Kidney capillary endothelial cell (primary cell): ENCODE measurements at regions not wholly inside any gene's neighbourhood (a gene's known extent, or its start where the extent isn't known, plus 50 kb on each side); places are given as distances from the start of the nearest gene placed in this dataset.
A peak's percentile ranks its signal among the peaks of the same experiment; 100 is the strongest.

Experiments used
- DNase-seq: peaks from one replicate; pipeline ENCODE4 v3.0.0-alpha.2; 2018; ENCODE audit warnings: low spot score

DNA sequence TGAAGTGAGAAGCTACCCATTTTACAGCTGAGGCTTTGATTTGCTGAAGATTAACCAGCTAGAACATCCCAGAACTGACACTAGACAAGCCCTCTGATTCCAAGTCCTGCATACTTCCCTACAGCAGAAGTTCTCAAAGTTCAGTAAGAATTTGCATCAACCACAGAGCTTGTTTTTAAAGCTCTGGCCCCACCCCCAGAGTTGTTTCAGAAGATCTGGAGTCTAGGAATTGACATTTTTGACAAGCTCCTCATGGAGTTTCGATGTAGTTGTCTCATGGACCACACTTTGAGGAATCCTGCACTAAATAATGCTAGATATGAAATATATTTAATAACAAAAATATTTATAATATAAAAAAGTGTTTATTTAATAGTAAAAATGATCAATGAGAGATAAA, 120.3 kb upstream of the ADAMTS18 start:
- no peak for DNase-seq

DNA sequence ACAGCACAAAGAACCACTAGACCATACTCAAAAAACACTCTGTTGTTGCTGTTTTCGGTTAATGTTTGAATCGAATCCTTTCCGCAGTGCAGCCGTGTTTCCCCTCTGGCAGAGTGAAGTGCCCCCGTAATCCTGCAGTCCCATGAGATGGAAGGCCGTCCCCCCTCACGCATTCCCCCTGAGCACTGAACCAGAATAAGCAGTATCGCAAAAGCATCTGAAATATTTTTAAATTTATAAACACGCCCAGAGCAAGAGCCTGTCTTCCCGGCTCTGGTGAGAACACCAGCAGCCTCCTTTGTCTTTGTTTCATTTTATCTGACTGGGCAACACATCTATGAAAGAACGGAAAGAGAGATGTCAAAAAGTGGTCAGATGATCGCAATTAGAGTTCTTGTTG, 121.0 kb upstream of the ADAMTS18 start:
- DNase-seq: no peak

DNA sequence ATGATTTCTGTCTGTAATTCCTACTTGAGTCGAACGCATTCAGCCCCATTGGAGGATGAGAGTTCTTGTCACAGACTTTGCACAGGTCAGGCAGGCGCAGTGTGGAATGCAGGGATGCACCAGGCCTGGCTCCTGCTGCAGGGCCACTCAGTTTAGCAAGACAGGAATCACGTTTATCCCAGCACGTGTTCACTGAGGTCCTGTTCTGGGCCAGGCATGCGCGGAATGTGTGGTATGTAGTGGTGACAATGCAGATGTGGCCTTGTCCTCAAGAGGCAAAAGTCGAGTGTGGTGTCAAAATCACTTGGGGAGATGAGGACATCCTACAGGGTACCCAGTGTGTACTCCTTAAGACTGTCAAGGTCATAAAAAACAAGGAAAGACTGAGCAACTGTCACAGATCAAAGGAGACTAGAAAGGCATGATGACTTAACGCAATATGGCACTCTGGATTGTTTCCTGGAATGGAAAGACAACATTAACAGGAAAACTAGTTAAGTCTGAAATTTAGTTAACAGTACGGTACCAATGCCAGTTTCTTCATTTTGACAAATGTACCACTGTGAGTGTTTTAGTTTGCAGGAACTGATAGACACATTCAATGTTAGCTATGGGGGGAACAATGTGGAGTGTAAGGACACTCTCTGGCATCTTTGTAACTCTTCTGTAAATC, 121.5 kb upstream of the ADAMTS18 start:
- no peak for DNase-seq

DNA sequence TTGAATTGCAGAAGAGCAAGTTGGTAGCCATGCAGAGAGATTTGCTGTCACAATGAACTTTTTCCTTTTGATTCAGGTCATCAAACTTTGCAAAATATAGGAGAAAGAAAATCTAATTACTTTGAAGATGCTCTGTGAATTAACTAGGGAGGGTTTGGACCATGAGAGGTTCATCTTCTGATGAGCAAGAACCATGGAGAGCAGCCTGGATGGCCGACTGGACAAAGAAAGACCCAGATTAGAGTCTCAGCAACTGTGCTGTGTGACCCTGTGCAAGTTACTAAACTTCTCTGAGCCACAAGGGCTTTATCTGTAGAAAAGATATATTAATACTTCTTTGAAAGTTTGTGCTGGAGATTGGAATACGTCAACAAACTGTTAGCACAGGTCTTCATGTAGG, 122.6 kb upstream of the ADAMTS18 start:
- DNase-seq: no peak

DNA sequence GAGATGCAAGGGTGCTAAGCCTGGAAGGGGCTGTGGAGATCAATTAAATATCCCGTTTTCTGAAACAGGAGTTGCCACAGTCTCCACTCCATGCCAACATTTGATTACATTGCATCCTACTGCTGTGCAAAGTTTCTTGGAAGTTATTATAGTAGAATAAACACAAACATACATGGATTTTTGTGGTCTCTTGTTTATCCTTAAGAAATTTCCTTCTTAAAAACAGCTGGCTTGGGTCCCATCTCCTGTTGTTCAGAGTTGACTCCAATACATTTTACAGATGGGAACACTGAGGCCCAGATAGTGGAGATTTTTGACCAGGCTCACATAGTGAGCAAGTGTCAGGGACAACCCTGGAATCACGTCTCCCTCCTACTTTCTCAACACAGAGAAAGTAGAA, 124.0 kb upstream of the ADAMTS18 start:
- DNase-seq: no peak

DNA sequence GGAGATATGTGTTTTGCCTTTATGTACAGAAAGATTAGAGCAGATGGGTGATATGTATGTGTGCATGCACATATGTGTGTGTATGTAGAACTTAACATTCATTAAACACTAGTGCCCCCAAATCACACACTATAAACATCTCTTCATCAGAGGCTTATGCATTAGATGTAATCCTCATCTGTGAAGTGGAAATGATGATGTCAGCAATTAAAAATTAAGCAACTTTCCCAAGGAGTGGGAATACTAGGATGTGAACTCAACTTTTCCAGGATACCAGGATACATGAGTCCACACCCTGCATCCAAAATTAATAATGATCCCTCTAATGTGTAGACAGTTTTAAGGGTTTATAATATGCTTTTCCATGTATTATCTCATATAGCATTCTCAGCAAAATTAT, 127.7 kb upstream of the ADAMTS18 start:
- no peak for DNase-seq

DNA sequence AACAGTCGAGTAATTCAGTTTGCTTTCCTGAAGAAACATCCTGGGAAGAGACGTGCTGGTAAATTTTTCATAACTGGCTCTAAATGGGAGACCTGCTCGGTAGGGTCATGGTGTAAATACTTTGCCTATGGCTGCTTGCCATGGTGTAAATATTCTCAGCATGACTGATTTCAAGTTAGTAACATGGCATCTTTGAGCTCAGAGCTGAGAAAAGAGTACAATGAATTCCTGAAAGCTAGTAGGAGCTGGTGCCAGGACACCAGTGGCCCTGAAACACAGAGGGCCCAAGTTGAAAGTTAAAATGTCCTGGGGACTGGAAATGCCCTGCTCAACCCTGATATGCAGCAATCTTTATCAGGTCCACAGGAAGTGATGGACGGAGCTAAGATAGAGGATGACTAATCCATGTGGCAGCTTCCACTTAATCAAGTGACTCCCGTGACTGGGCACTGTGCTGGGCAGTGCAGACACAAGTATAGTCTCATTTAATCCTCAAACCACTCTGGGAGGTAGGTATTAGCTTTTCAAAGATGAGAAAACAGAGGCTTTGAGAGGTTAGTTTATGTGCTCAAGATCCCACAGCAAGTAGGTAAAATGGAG, 130.1 kb upstream of the ADAMTS18 start:
- no peak for DNase-seq

DNA sequence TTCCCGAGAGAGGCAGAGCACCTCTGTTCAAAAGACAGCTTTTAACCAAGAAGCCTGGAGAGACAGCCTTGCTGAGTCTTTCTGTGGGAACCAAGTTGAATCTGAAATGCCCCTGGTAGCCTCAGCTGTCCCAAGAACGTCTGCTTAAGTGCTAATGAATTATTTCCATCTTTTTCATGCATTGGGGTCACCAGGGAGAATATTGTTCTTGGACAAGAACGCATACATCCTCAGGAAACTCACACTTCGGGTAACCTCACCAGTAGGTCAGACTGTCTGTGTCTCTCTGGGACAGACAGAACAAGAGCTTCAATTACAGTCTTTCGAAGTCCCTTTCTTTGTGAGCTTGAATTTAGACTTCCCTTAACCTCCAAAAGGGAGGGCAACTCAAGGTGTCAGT, 134.6 kb upstream of the ADAMTS18 start:
- DNase-seq: no peak

DNA sequence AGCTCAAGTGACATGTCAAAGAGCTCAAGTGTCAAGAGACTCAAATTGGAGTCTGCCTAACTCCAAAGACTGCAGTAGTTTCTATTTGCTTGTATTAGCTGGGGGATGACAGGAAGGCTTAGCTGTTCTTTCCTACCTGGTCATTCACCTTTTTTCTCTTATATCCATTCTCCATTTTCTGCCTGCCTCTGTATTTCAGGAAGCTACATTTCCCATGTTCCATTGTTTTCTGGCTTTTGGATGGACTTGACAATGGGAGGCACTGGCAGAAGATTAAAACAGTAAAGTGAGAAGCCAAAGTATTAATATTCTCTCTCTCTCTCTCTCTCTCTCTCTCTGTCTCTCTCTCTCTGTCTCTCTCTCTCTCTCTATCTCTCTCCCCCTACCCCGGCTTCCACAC, 135.7 kb upstream of the ADAMTS18 start:
- no peak for DNase-seq

DNA sequence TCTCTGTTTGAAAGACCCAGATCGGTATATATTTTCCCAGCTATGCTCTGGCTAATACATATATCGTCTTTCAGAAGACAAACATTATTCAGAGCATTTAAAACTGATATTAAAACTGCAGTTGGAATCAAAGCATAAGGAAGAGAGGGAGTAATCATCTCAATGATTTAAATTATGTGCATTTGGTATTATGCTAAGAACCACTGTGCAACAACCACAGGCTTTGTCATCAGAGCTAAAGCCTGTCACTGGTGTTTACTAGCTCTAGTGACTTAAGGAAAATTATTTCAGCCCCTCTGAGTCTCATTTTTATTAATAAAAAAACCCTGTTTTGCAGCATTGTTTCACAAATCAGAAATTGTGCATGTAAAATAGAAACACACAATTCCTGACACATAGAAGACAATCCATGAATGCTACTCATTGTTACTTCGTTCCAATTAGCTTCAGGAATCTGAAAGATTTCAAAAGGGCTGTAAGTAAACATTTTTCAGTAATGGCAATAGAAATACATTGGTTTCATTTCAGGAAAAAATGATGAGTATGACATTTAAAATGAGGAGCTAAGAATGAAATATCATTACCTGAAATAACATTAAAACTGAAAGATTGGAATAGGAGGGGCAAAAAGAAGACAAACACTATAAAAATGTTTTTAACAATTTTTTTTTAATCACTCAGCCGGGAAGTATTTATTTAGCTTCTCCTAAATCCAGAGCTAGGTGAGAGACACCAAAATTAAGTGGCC, 136.5 kb upstream of the ADAMTS18 start:
- no peak for DNase-seq

DNA sequence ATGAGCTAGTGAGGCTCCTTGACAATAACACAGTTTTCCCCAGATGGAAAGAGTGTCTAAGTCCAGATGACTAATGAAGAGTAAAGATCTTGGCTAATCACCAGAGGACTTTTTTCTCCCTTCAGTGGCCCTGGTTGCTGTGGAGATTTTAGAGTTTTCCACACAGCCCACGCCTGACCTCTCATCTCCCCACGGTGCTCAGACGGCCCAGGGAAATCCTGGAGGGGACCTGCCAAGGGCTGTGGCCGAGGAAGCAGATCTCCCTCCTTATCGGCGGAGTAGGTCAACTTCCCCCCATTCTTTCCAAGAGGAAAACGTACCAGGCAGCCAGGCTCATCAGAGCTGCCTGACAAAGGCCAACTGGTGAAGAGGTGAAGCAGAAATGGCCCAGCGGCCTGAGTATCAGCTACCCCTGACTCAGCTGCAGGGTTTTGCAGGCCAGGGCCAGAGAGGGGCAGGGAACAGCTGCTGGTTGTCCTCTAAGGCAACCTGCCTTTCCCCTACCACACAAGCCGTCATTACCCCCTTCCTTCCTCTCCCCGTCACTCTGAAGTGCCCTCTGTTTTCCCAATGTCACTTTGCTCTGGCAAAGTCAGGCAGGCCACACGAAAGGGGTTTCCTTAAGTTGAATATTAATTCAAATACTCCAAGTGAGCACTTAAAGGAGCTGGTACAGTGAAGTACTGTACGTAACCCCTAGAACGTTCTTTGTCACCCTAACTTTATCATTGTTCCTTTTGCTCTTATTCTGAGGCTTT, 140.2 kb upstream of the ADAMTS18 start:
- no peak for DNase-seq

DNA sequence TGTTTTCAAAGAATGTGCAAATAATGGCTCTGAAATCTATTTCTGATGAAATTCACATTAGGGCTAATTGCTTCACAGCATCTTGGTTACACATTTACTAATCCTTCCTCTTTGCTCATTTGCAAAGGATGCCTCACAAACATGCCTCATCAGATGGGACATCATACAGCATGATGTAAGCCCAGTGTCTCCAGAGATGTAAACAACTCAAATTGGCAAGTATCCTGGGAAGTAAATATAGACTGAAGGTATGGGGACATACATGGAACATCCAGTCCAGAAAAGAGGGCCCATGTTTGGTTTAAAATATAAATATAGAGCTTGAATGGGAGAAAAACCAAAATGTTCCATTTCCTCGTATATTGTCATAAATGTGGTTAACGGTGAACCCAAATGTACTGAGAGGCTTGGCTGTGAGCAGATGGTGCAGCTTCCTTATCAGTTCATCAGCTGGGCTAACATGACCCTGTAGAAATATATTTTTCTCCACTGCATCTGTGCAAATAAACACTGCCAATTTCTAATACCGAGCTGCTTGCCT, 142.9 kb upstream of the NUDT7 start:
- DNase-seq: no peak

DNA sequence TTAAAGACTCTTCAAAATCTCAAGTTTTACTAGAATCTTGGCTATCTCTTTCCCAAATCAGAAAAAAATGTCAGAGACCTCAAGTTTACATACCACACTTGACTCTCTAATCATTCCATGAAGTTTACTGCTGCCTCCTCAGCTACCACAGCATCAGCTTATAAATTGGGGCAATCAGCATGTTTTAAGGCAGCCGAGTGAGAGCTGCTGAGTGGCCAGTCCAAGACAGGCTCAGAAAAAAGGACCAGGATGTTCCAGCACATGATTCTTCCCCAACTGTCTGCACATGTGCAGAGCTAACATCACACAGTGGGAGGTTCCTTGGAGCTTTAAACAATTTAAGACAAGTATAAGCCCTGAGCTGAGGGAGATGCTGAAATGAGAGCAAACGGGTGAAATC, 140.6 kb upstream of the NUDT7 start:
- DNase-seq: no peak

DNA sequence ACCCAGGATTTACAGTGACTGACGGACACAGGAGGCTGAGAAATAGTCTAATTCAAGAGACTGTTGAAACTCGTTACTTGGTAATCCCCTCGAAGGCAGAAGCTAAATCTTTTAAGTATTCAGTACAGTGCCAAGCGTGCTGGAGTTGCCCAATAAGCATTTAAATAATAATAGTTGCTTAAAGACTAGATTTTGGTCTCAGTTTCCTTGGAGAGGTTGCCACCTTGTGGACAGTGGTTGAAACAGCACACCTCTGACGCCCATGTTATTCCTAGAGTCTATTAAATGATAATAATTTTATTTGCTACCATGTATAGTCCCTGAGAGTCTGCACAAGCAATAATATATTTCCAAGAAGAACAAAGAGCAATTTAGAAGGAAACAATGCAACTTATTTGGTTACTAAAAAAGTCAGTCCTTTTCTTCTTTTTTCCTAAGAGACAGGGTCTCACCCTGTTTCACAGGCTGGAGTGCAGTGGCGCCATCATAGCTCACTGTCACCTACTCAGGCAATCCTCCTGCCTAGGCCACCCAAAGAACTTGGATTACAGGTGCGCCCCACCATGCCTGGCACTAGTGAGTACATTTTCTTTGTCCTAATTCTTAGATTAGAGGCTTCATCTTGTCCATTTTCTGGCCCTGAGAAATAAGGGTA, 138.0 kb upstream of the NUDT7 start:
- DNase-seq: peak; percentile 79

DNA sequence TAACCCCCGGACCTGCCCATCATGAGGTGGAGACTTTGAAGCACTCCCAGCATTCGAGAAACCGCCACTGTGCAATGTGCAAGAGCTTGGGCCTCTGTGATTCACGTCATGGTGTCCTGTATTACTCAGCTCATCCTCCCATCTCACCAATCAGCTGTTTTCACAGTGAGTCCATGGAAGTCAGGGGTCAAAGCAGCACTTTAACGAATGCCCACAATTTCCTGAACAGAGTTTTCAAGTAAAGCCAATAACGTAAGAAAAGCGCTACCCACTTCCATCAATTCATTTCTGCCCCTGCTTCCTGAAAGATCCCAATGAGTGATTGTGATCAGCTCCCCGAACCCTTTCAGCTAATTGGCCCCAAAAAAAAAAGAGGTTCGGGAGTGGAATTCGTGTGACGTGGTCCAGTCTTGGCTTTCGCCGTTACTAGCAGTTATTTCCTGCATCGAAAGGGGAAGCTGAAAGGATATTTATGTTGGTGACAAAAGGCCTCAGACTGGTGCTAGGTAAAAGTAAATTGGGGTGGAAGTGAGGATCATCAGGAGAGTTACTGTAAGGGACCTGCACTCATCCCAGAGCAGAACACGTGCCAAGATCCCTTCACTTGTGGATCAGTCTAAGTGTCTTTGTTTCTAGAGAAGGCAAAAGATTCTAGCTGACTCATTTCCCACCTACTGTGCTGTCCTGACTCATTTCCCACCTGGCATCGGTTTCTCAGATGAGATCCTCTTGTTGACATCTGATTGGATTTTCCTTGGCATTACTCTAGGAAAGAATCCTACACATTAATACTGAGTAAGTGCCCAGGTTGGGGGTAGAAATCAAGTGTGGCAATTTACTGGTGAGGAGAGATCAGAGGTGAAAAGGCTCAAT, 136.7 kb upstream of the NUDT7 start:
- DNase-seq: peak; percentile 95

DNA sequence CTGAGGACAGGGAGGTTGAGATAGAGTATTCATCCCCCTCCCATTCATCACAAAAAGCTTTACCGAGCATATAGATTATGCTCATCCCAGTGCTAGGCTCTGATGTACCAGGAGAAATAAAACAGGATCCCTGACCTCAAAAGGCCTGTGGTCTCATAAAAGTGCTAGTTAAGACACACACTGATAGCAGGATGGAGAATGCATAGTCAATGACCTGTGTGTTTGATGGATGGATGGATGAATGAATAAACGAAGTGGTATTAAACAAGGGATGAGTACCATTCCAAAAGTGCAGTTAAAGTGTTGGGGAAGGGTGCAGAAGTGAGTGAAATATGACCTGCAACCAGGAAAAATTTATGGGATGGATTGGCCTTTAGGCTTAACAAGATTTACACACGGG, 133.9 kb upstream of the NUDT7 start:
- no peak for DNase-seq

DNA sequence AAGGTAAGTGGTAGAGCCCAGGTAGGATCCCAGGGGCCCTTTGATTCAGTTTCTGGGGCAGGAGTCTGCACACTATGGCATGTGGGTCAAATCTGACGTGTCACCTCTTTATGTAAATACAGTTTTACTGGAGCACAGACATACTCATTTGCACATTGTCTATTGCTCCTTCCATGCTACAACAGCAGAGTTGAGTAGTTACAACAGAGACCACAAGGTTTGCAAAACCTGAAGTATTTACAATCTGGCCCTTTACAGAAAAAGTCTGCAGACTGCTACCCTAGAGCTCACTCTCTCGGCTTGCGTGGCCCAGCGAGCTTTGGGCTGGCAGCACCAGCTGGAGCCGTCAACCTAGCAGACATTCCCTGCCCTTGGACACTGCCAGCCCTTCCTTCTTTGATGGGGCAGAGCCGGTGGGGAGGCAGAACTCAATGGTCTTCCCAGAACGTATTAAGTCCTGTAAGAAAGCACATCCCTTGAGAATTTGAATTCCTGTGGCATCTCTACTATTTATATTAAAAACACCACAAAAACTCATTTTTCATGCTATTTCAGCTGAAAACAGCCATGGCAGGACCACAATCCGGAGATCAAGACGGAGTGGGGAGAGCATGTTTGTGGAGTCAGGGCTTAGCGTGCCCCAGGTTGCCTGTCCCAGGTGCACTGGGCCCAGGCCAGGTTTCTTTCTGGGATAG, 133.1 kb upstream of the NUDT7 start:
- no peak for DNase-seq

DNA sequence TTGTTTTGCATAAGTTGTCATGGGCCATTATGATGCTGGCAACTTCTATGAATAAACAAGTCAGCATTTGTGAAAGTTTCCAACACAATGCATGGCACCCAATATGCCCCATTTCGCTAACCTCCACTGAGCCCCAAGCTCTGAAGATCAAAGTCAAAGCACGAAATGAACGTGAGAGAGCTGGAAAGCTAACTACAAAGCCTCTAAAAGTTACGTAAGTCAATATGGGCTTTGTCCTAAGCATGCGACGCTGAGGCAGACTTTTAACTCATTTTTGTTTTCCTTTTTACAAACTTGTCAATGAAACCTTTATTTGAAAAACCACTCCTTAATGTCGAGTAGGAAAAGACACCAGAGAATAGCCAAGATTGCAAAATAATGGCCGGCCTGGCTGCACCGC, 131.6 kb upstream of the NUDT7 start:
- DNase-seq: no peak

DNA sequence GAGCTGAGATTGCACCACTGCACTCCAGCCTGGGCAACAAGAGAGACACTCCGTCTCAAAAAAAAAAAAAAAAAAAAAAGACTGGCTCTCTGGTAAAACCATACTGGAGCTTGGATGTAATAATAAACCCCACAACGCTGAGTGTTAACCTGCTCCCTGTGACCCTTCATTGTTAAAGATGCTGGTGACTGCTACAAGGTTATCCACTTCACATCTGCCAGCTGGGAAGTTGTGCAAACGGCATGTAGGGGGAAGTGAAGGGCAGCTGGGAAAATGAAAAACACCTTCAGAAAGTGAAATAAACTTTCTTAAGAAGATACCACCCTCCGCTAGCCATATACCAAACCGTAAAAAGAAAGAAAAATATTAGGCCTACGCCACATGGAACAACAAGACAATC, 131.0 kb upstream of the NUDT7 start:
- DNase-seq: no peak

DNA sequence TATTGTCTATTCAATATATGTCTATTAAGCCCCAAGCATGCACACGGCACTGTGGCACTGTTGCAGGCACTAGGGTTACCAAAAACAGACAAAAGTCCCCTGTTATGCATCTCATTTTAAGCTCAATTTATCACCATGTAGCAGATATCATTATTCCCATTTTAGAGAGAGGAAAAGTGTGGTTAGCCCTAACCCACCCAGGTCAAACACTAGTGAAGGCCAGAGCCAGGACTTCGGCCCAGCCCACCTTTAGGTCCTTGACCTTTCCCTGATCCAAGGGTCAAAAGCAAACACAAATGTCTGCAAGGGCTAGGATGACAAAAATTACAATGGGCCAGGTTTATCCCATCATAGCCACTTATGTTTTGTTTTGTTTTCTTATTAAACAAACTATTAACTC, 130.3 kb upstream of the NUDT7 start:
- DNase-seq: no peak
